ENCODE measurements at regions not wholly inside any gene's neighbourhood (a gene's known extent, or its start where the extent isn't known, plus 50 kb on each side); places are given as distances from the start of the nearest gene placed in this dataset.
"Not testable (repeated sequence)": the region's sequence is repeated elsewhere in the genome, so short reads cannot be mapped to it uniquely, and the experiment has no call there.

DNA sequence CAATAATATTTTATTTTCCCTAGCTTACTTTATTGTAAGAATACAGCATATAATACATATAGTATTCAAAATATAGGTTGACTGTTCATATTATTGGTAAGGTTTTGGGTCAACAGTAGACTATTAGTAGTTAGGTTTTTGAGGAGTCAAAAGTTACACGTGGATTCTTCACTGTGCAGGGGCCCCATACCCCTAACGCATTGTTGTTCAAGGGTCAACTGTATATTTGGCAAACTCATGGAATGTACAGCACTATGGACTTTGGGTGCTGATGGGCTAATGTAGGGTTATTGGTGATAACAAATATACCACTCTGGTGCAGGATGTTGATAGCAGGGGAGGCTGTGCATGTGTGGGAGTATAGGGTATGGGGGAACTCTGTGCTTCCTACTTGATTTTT is 397.2 kb downstream of the BCKDHB start:
- no peak for DNase-seq (ENCODE audit: low read depth)

- no peak for DNase-seq (ENCODE audit: low read depth)
These were observed 396.4 kb downstream of the BCKDHB start for GRCh38 chr6:80502871-80503270.

GRCh38 chr6:80501636-80502035 is 395.2 kb downstream of the BCKDHB start:
- peak; percentile 26 for DNase-seq (ENCODE audit: low read depth)

DNA sequence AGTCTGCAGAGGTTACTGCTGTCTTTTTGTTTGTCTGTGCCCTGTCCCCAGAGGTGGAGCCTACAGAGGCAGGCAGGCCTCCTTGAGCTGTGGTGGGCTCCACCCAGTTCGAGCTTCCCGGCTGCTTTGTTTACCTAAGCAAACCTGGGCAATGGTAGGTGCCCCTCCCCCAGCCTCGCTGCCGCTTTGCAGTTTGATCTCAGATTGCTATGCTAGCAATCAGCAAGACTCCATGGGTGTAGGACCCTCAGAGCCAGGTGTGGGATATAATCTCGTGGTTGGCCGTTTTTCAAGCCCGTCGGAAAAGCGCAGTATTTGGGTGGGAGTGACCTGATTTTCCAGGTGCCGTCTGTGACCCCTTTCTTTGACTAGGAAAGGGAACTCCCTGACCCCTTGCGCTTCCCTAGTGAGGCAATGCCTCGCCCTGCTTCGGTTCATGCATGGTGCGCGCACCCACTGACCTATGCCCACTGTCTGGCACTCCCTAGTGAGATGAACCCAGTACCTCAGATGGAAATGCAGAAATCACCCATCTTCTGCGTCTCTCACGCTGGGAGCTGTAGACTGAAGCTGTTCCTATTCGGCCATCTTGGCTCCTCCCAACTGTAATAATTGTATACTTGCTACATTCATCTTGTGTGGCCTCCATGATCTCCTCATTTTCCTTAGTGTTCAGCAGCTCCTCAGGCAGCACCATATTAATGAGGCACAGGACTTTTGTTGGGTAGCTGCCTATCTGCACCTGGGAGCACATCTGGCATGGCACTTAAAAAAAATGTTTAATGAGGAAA is 391.4 kb downstream of the BCKDHB start:
- DNase-seq (ENCODE audit: low read depth) = not testable (repeated sequence)

GRCh38 chr6:80489911-80490635 is 383.6 kb downstream of the BCKDHB start:
- DNase-seq (ENCODE audit: low read depth) = no peak

DNA sequence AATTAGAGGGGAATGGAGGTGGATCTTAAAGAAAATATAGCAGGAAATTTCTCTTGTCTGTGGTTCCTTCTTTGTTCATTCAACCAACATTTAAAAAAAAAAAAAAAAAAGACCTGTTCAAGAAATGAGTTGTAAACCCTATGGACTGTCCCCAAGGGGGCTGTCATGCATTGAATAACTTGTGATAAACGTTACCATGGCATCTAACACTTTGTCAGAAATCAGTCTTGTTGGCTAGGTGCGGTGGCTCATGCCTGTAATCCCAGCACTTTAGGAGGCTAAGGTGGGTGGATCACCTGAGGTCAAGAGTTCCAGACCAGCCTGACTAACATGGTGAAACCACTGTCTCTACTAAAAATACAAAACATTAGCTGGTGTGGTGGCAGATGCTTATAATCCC is 381.7 kb downstream of the BCKDHB start:
- DNase-seq (ENCODE audit: low read depth) = no peak

GRCh38 chr6:80485494-80485893 is 379.0 kb downstream of the BCKDHB start:
- DNase-seq (ENCODE audit: low read depth) = not testable (repeated sequence)

- no peak for DNase-seq (ENCODE audit: low read depth)
These were observed 375.6 kb downstream of the BCKDHB start for GRCh38 chr6:80482056-80482455.

GRCh38 chr6:80480421-80481157 is 374.1 kb downstream of the BCKDHB start:
- no peak for DNase-seq (ENCODE audit: low read depth)

DNA sequence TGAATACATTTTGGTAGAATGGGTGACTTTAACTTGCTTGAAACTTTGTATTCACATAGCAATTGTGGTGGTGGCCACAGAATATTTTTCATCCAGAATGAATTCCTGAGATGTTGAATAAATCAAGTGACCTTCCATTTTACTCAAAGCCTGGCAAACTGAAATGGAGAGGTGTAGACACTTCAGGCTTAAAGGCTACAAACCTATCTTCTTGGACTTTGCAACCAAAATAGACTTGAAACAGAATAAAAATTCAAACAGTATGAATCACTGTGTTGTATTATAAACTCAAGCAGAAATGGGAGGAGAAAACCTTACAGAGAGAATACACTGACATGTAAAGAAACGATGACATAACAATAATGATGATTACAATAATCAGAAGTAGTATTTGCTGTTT is 371.6 kb downstream of the BCKDHB start:
- no peak for DNase-seq (ENCODE audit: low read depth)

DNA sequence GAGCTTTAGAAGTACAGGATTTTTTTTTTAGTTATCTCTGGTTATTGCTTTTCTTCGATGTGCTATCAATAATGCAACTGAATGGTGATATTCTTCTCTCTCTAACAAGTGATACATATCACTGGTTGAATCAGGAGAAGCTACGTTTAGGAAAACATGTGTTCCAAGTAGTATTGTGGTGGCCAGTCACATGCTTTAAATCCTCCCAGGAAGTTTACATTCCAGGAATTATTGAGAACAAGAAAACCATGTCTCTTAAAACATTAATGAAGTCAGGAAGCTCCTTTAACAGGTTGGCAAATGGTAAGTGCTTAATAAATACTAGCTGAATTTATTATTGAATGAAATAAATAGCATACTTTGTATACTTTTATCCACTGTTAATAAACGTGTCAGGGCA is 371.1 kb downstream of the BCKDHB start:
- peak; percentile 40 for DNase-seq (ENCODE audit: low read depth)

DNA sequence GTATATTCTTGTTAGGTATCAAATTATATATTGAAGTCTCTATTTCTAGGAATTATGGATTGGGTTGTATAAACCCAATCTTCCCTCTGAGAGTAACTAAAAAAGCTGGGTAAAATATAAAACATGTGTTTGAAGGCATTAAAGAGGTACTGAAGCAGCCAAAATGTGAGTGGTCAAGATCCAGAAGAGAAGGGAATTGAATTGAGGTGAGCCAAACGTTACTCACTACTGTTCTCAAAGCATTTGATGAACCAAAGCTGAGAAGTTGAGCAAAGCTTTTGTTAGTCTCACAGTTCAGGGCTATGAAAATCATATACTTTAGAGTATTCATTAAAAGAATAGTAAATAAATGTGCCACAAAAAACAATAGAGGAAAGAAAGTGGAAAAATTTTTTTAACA is 365.8 kb downstream of the BCKDHB start:
- no peak for DNase-seq (ENCODE audit: low read depth)

GRCh38 chr6:80469977-80470376 is 363.5 kb downstream of the BCKDHB start:
- no peak for DNase-seq (ENCODE audit: low read depth)

DNA sequence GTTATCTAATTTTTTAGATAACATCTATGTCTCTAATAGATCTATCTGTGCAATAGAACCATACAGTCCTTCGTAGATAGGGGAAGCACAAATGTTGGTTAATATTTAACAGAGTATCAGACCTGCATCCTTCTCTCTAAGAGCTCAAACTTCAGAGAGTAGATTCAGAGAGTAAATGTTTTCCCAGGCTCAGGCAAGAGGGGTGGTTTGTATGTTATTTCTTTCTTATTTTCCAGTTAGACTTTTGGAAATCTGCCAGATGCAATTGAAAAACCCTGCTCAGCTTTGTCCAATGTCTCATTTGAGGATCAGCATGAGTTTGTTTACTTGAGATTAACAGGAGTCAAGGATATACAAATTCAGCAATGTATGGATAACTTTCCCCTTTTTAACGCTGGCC is 361.9 kb downstream of the BCKDHB start:
- DNase-seq (ENCODE audit: low read depth) = no peak

GRCh38 chr6:80467408-80467807 is 360.9 kb downstream of the BCKDHB start:
- DNase-seq (ENCODE audit: low read depth) = no peak

- DNase-seq (ENCODE audit: low read depth) = no peak
These were observed 360.5 kb downstream of the BCKDHB start for GRCh38 chr6:80466981-80467380.

DNA sequence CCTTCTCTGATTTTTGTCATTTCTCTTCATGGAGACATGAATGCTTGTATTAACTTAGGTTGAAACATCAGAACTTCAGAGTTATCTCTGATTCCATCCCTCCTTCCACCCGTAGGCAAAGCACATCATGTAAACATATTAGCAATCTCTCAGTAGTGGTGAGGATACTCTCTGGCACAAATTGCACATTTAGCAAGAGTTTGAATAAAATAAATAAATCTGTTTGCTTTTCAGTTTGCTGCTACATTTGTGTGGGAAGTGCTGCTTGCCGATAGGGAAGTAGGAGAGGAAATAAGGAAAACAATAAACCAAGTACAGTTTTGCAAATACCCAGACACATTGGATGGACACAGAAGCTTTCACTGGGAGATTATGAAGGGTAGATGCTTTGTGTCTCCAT is 359.0 kb downstream of the BCKDHB start:
- DNase-seq (ENCODE audit: low read depth) = peak; percentile 51

- no peak for DNase-seq (ENCODE audit: low read depth)
These were observed 358.4 kb downstream of the BCKDHB start for GRCh38 chr6:80464901-80465300.

DNA sequence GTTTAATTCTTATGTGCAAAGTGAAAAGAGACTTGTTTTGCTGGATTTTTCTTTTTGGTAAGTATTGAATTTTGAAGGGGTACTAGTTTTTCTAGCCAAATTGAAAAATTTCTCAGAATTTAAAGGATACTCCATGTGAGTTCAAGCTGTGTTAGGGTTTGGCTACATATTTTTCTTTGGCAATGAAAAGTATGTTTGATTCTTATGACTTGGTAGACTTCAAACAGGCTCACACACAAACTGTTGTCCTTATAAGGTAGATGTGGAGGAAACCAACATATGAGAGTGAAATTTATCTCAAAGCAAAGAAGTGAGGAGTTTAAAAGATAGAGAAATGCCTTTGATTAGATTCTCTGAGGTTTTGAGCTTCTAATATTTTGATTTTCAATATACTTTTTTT is 356.7 kb downstream of the BCKDHB start:
- DNase-seq (ENCODE audit: low read depth) = no peak

GRCh38 chr6:80460257-80460865 is 353.9 kb downstream of the BCKDHB start:
- DNase-seq (ENCODE audit: low read depth) = no peak

GRCh38 chr6:80457439-80457933 is 351.0 kb downstream of the BCKDHB start:
- peak; percentile 96 for DNase-seq (ENCODE audit: low read depth)

GRCh38 chr6:80456724-80457438 is 350.4 kb downstream of the BCKDHB start:
- no peak for DNase-seq (ENCODE audit: low read depth)

All from fibroblast of gingiva (primary cell).